ENCODE measurements at regions not wholly inside any gene's neighbourhood (a gene's known extent, or its start where the extent isn't known, plus 50 kb on each side); places are given as distances from the start of the nearest gene placed in this dataset.

GRCh38 chr10:78762086-78762630, 306.6 kb upstream of the ZMIZ1 start:
- ATAC-seq = no peak
- no peak overlapping the region for H3K27ac Mint-ChIP-seq
- H3K4me3 Mint-ChIP-seq = no peak overlapping the region
- H3K27me3 Mint-ChIP-seq = peaks cover 2% of the 10 kb centered on the region
- peaks cover 21% of the 10 kb centered on the region for H3K4me1 Mint-ChIP-seq
- POLR2A ChIA-PET = no interaction called here
- DNase-seq = no peak
- intact Hi-C loops (cut with DNase I, micrococcal nuclease) = loop anchor here in 1 of 2 experiments (5.0 to 10.0 kb wide), 3 partner anchors 305 to 717 kb away; partner anchors contain the start of gene ZMIZ1
- no peaks in the 10 kb centered on the region for H3K36me3 Mint-ChIP-seq (ENCODE audit: low read depth)
- no peaks in the 10 kb centered on the region for H3K9me3 Mint-ChIP-seq (ENCODE audit: low read depth)
- CTCF ChIA-PET = interaction anchor here (1.3 to 1.6 kb wide), 2 partner anchors 17 to 20 kb away, joined by 3 to 4 read pairs; no protein-coding TSS in a partner anchor

- ChIA-PET POLR2A (interaction anchor here (0.7 kb wide), 1 partner anchor 23 kb away, joined by 3 read pairs; no protein-coding TSS in a partner anchor), CTCF (interaction anchor here (0.6 to 1.6 kb wide), 4 partner anchors 8 to 369 kb away, joined by 3 to 4 read pairs (median 3); no protein-coding TSS in a partner anchor)
- Mint-ChIP-seq H3K4me3 (no peak overlapping the region), H3K27ac (peak overlapping the region; percentile 91), H3K36me3 (ENCODE audit: low read depth) (no peaks in the 10 kb centered on the region), H3K9me3 (ENCODE audit: low read depth) (no peaks in the 10 kb centered on the region), H3K27me3 (no peaks in the 10 kb centered on the region), H3K4me1 (peaks cover 21% of the 10 kb centered on the region)
- no peak for DNase-seq
- intact Hi-C loops (cut with DNase I, micrococcal nuclease) = loop anchor here in 1 of 2 experiments (1.0 to 10.0 kb wide), 4 partner anchors 304 to 718 kb away; partner anchors contain the start of gene ZMIZ1
- ATAC-seq = peak; percentile 11
These were observed 305.5 kb upstream of the ZMIZ1 start for GRCh38 chr10:78763234-78763633.

GRCh38 chr10:78763651-78764395, 304.9 kb upstream of the ZMIZ1 start:
- ChIA-PET CTCF (interaction anchor here (0.7 to 1.3 kb wide), 3 partner anchors 9 to 30 kb away, joined by 3 read pairs; no protein-coding TSS in a partner anchor), POLR2A (no interaction called here)
- peak; percentile 85 for DNase-seq
- H3K27ac Mint-ChIP-seq = peak overlapping the region; percentile 91
- no peaks in the 10 kb centered on the region for H3K36me3 Mint-ChIP-seq (ENCODE audit: low read depth)
- intact Hi-C loops (cut with DNase I, micrococcal nuclease) = loop anchor here in 1 of 2 experiments (1.0 to 10.0 kb wide), 5 partner anchors 211 to 719 kb away; partner anchors contain the start of gene ZMIZ1
- no peaks in the 10 kb centered on the region for H3K27me3 Mint-ChIP-seq
- peaks cover 21% of the 10 kb centered on the region for H3K4me1 Mint-ChIP-seq
- ATAC-seq = peak; percentile 88
- no peak overlapping the region for H3K4me3 Mint-ChIP-seq
- no peaks in the 10 kb centered on the region for H3K9me3 Mint-ChIP-seq (ENCODE audit: low read depth)

GRCh38 chr10:78764436-78764835, 304.3 kb upstream of the ZMIZ1 start:
- ChIA-PET POLR2A (no interaction called here), CTCF (interaction anchor here (0.7 kb wide), 1 partner anchor 30 kb away, joined by 3 read pairs; no protein-coding TSS in a partner anchor)
- H3K4me3 Mint-ChIP-seq = no peak overlapping the region
- ATAC-seq (no peak), DNase-seq (peak; percentile 18)
- no peaks in the 10 kb centered on the region for H3K9me3 Mint-ChIP-seq (ENCODE audit: low read depth)
- intact Hi-C loops (cut with DNase I, micrococcal nuclease) = loop anchor here in 1 of 2 experiments (2.0 to 10.0 kb wide), 4 partner anchors 210 to 720 kb away; partner anchors contain the start of gene ZMIZ1
- H3K4me1 Mint-ChIP-seq = peaks cover 21% of the 10 kb centered on the region
- H3K27ac Mint-ChIP-seq = peak overlapping the region; percentile 91
- H3K36me3 Mint-ChIP-seq (ENCODE audit: low read depth) = no peaks in the 10 kb centered on the region
- no peaks in the 10 kb centered on the region for H3K27me3 Mint-ChIP-seq

- Mint-ChIP-seq H3K36me3 (ENCODE audit: low read depth) (no peaks in the 10 kb centered on the region), H3K27me3 (no peaks in the 10 kb centered on the region), H3K4me3 (no peak overlapping the region), H3K4me1 (peaks cover 21% of the 10 kb centered on the region), H3K9me3 (ENCODE audit: low read depth) (no peaks in the 10 kb centered on the region), H3K27ac (peak overlapping the region; percentile 38)
- POLR2A ChIA-PET = no interaction called here
- intact Hi-C loops (cut with DNase I, micrococcal nuclease) = loop anchor here in 1 of 2 experiments (2.0 to 10.0 kb wide), 4 partner anchors 210 to 720 kb away; partner anchors contain the start of gene ZMIZ1
- ATAC-seq (no peak), DNase-seq (no peak)
- CTCF ChIA-PET = interaction anchor here (0.6 to 0.7 kb wide), 2 partner anchors 13 to 29 kb away, joined by 3 to 4 read pairs; no protein-coding TSS in a partner anchor
These were observed 303.8 kb upstream of the ZMIZ1 start for GRCh38 chr10:78764846-78765430.

GRCh38 chr10:78765726-78766335, 302.9 kb upstream of the ZMIZ1 start:
- H3K9me3 Mint-ChIP-seq (ENCODE audit: low read depth) = no peaks in the 10 kb centered on the region
- H3K27me3 Mint-ChIP-seq = no peaks in the 10 kb centered on the region
- ChIA-PET POLR2A (no interaction called here), CTCF (interaction anchor here (0.6 kb wide), 1 partner anchor 14 kb away, joined by 4 read pairs; no protein-coding TSS in a partner anchor)
- H3K4me1 Mint-ChIP-seq = peaks cover 21% of the 10 kb centered on the region
- no peak overlapping the region for H3K27ac Mint-ChIP-seq
- no peaks in the 10 kb centered on the region for H3K36me3 Mint-ChIP-seq (ENCODE audit: low read depth)
- DNase-seq (no peak), ATAC-seq (no peak)
- intact Hi-C loops (cut with DNase I, micrococcal nuclease) = loop anchor here in 1 of 2 experiments (2.0 to 10.0 kb wide), 2 partner anchors 209 to 721 kb away; no protein-coding TSS in a partner anchor
- H3K4me3 Mint-ChIP-seq = no peak overlapping the region

GRCh38 chr10:78766603-78767002, 302.2 kb upstream of the ZMIZ1 start:
- intact Hi-C loops (cut with DNase I, micrococcal nuclease) = loop anchor here in 1 of 2 experiments (10.0 kb wide), 1 partner anchor 722 kb away; no protein-coding TSS in a partner anchor
- H3K4me1 Mint-ChIP-seq = peaks cover 21% of the 10 kb centered on the region
- no peaks in the 10 kb centered on the region for H3K9me3 Mint-ChIP-seq (ENCODE audit: low read depth)

GRCh38 chr10:78768041-78768835, 300.5 kb upstream of the ZMIZ1 start:
- Mint-ChIP-seq H3K9me3 (ENCODE audit: low read depth) (no peaks in the 10 kb centered on the region), H3K4me3 (no peak overlapping the region), H3K27me3 (no peaks in the 10 kb centered on the region), H3K27ac (no peak overlapping the region), H3K36me3 (ENCODE audit: low read depth) (no peaks in the 10 kb centered on the region), H3K4me1 (peaks cover 17% of the 10 kb centered on the region)
- intact Hi-C loops (cut with DNase I, micrococcal nuclease) = loop anchor here in 1 of 2 experiments (10.0 kb wide), 1 partner anchor 723 kb away; no protein-coding TSS in a partner anchor
- CTCF ChIA-PET = no interaction called here
- POLR2A ChIA-PET = no interaction called here
- no peak for ATAC-seq
- no peak for DNase-seq

More at GRCh38 chr10:78766603-78767002, 302.2 kb upstream of the ZMIZ1 start:
- no peak overlapping the region for H3K27ac Mint-ChIP-seq
- no peaks in the 10 kb centered on the region for H3K36me3 Mint-ChIP-seq (ENCODE audit: low read depth)
- ChIA-PET POLR2A (no interaction called here), CTCF (no interaction called here)
- no peak for DNase-seq
- H3K4me3 Mint-ChIP-seq = no peak overlapping the region
- H3K27me3 Mint-ChIP-seq = no peaks in the 10 kb centered on the region
- ATAC-seq = no peak

- peaks cover 11% of the 10 kb centered on the region for H3K4me1 Mint-ChIP-seq
- no peak overlapping the region for H3K27ac Mint-ChIP-seq
- DNase-seq (no peak), ATAC-seq (no peak)
- H3K4me3 Mint-ChIP-seq = no peak overlapping the region
- no peaks in the 10 kb centered on the region for H3K27me3 Mint-ChIP-seq
- no peaks in the 10 kb centered on the region for H3K36me3 Mint-ChIP-seq (ENCODE audit: low read depth)
- no peaks in the 10 kb centered on the region for H3K9me3 Mint-ChIP-seq (ENCODE audit: low read depth)
- ChIA-PET CTCF (no interaction called here), POLR2A (no interaction called here)
- intact Hi-C loops (cut with DNase I, micrococcal nuclease) = loop anchor here in 1 of 2 experiments (10.0 kb wide), 1 partner anchor 724 kb away; no protein-coding TSS in a partner anchor
These were observed 299.9 kb upstream of the ZMIZ1 start for GRCh38 chr10:78768876-78769275.

GRCh38 chr10:78769526-78769925, 299.2 kb upstream of the ZMIZ1 start:
- H3K4me1 Mint-ChIP-seq = peaks cover 4% of the 10 kb centered on the region
- intact Hi-C loops (cut with DNase I, micrococcal nuclease) = loop anchor here in 1 of 2 experiments (10.0 kb wide), 1 partner anchor 725 kb away; no protein-coding TSS in a partner anchor
- H3K4me3 Mint-ChIP-seq = no peak overlapping the region
- DNase-seq (no peak), ATAC-seq (no peak)
- no peaks in the 10 kb centered on the region for H3K36me3 Mint-ChIP-seq (ENCODE audit: low read depth)
- ChIA-PET POLR2A (no interaction called here), CTCF (interaction anchor here (1.8 kb wide), 1 partner anchor 13 kb away, joined by 4 read pairs; no protein-coding TSS in a partner anchor)
- no peaks in the 10 kb centered on the region for H3K27me3 Mint-ChIP-seq
- no peaks in the 10 kb centered on the region for H3K9me3 Mint-ChIP-seq (ENCODE audit: low read depth)
- no peak overlapping the region for H3K27ac Mint-ChIP-seq

All from activated CD4-positive, alpha-beta T cell treated with anti-CD3 and anti-CD28 coated beads for 36 hours (primary cell).